ENCODE measurements at regions not wholly inside any gene's neighbourhood (a gene's known extent, or its start where the extent isn't known, plus 50 kb on each side); places are given as distances from the start of the nearest gene placed in this dataset.
"Not testable (repeated sequence)": the region's sequence is repeated elsewhere in the genome, so short reads cannot be mapped to it uniquely, and the experiment has no call there.

DNA sequence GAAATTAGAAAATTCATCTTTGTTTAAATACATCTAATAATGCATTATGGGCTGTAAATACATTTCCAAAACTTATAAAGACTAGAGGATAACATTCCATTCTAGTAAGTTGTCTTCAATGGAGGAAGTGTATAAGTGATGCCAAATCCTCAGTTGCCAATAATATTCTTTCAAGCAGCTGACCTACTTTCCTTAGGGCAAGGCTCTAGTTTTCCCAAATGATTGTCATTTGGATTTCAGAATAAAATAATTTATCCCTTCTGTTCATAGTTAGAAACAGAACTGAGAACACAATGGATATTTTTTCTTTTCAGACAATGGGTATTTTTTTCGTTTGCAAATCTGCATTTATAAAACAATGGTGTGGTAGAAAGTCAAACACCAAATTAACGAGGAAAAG lies 354.9 kb upstream of the ADAMTS5 start:
- Histone ChIP-seq H3K9ac (ENCODE audit: low read depth, low read length) (no peak overlapping the region), H3K27me3 (ENCODE audit: insufficient read depth, low read length) (no peaks in the 10 kb centered on the region), H3K4me3 (ENCODE audit: low read length) (no peak overlapping the region), H3K27ac (ENCODE audit: low read depth, low read length) (no peak overlapping the region), H3K4me1 (ENCODE audit: insufficient read depth, low read length) (peaks cover 5% of the 10 kb centered on the region), H3K36me3 (ENCODE audit: insufficient read depth, low read length) (no peaks in the 10 kb centered on the region), H3K9me3 (ENCODE audit: insufficient read depth, low read depth, low read length) (no peaks in the 10 kb centered on the region)
- 85% methylated on average over 2 of the region's 2 CpGs for WGBS

DNA sequence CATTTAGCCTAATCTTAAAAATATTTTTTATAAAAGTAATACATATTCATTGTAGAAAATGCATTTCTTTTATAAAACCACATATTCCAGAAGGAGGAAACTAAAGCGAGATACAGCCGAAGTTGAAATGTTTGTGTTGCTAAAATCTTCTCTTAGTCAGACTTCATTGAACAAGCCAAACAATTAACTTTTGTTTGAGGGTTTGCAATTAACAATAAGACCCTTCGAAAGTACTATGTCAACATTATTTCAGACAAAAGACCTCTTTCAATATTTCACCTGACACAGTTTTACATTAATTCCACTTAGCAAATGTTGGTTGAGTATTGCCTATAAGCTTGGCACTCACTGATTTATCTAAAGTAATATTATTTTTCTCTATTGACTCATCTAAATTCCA lies 354.0 kb upstream of the ADAMTS5 start:
- Histone ChIP-seq H3K27me3 (ENCODE audit: insufficient read depth, low read length) (no peaks in the 10 kb centered on the region), H3K9me3 (ENCODE audit: insufficient read depth, low read depth, low read length) (no peaks in the 10 kb centered on the region), H3K9ac (ENCODE audit: low read depth, low read length) (no peak overlapping the region), H3K27ac (ENCODE audit: low read depth, low read length) (no peak overlapping the region), H3K4me1 (ENCODE audit: insufficient read depth, low read length) (peaks cover 5% of the 10 kb centered on the region; the same call in 1 of the 2 replicates), H3K36me3 (ENCODE audit: insufficient read depth, low read length) (no peaks in the 10 kb centered on the region), H3K4me3 (ENCODE audit: low read length) (no peak overlapping the region)
- 95% methylated on average over 2 of the region's 3 CpGs for WGBS

DNA sequence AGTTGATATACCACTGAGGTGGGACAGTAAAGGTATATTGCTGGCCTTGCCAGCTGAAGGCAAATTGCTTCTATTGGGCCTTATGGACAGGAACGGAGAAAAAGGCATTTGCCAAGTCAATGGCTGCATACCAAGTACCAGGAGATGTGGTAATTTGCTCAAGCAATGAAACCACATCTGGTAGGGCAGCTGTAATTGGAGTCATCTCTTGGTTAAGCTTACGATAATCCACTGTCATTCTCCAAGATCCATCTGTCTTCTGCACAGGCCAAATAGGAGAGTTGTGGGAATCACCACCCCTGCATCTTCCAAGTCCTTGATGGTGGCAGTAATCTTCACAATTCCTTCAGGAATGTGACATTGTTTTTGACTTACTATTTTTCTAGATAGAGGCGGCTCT lies 350.7 kb upstream of the ADAMTS5 start:
- not testable (repeated sequence) for H3K4me3 ChIP-seq (ENCODE audit: low read length); H3K27me3 ChIP-seq (ENCODE audit: insufficient read depth, low read length); H3K9me3 ChIP-seq (ENCODE audit: insufficient read depth, low read depth, low read length); H3K36me3 ChIP-seq (ENCODE audit: insufficient read depth, low read length); H3K27ac ChIP-seq (ENCODE audit: low read depth, low read length); H3K9ac ChIP-seq (ENCODE audit: low read depth, low read length); H3K4me1 ChIP-seq (ENCODE audit: insufficient read depth, low read length)
- 97% methylated on average over 3 of the region's 3 CpGs for WGBS

DNA sequence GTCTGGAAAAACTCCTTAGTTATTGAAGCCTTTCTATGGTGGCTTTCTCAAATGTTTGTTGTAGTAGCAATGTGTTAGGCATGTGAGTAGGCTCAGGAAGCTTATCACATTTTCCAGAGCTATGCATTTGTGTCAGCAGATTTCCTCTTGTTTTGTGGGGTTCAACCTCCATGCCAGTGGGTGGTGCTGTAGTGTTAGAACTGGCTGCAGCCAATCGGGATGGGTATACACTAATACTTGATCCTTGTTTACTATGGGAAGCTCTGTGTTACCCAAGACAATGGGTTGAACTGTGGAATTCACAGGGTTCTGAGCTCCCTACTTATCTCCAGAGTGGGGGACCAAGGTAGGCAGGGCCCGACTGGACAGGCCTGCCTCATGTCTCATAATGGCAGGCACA lies 348.5 kb upstream of the ADAMTS5 start:
- Histone ChIP-seq H3K36me3 (ENCODE audit: insufficient read depth, low read length) (no peaks in the 10 kb centered on the region), H3K9me3 (ENCODE audit: insufficient read depth, low read depth, low read length) (0 out of 2 replicates have a peak, but pooled peaks cover under 1% of the 10 kb centered on the region), H3K4me3 (ENCODE audit: low read length) (no peak overlapping the region), H3K4me1 (ENCODE audit: insufficient read depth, low read length) (no peaks in the 10 kb centered on the region), H3K27ac (ENCODE audit: low read depth, low read length) (no peak overlapping the region), H3K9ac (ENCODE audit: low read depth, low read length) (no peak overlapping the region), H3K27me3 (ENCODE audit: insufficient read depth, low read length) (no peaks in the 10 kb centered on the region)
- WGBS, result 92% methylated on average over 2 of the region's 2 CpGs

DNA sequence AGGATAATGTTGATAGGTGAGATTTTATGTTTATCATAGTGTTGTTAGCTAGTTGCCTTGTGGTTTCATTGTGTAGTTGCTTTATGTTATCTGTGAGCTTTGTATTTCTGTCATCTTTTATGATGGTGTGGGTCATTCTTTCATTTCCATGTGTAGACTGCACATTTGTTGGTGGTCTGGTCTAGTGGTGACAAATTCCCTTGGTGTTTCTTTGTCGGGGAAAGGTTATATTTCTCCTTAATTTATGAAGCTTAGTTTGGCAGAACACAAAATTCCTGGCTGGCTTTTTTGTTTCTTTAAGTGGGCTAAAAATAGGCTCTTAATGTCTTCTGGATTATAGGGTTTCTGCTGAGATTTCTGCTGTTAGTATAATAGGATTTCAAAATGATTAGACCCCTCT lies 347.2 kb upstream of the ADAMTS5 start:
- Histone ChIP-seq H3K4me1 (ENCODE audit: insufficient read depth, low read length) (no peaks in the 10 kb centered on the region), H3K9me3 (ENCODE audit: insufficient read depth, low read depth, low read length) (0 out of 2 replicates have a peak, but pooled peaks cover 2% of the 10 kb centered on the region), H3K27ac (ENCODE audit: low read depth, low read length) (no peak overlapping the region), H3K9ac (ENCODE audit: low read depth, low read length) (no peak overlapping the region), H3K4me3 (ENCODE audit: low read length) (no peak overlapping the region), H3K36me3 (ENCODE audit: insufficient read depth, low read length) (no peaks in the 10 kb centered on the region), H3K27me3 (ENCODE audit: insufficient read depth, low read length) (no peaks in the 10 kb centered on the region)
- 90% methylated on average over 1 of the region's 1 CpG for WGBS

DNA sequence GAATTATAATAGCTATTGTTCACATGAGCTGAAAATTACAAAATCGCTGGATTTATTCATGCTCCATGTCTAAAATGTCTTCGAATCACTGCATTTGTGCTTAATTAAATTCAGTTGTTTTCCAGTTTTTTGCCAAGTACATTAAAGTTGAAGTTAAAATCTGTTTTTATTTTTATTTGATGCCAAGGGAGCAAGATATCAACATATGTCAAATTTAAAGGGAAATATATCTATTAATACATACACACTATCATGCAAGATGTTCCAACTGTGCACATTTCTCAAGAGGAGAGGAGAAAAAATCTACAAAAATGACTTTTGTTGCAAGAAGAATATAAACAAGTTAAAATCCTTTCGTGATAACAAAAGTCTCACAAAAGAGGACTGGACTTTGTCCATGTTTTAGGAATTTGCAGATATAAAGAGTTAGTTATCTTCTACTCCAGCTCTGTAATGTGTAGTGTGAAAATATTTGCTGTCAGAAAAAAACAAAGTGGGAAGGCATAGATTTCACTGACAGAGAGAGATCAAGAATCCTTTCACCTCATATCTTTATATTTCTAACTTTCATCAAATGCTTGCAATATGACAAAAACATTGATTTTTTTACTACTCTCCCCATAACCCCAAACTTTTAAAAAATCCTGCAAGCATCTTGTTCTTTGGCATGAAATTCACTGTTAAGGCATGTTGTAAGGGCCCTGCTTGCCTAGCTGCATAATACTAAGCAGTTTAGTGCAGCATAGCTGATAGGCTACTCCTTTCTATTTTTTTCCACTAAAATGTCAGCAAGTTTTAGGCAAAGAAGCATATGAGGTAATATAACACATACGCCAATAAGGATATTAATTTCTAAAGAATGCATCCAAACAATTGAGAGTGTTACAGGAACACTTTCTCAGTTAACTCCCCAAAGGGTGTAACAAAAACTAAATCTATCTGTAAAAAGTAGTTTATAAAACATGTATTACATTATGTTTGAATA lies 340.2 kb upstream of the ADAMTS5 start:
- H3K27me3 ChIP-seq (ENCODE audit: insufficient read depth, low read length), result no peaks in the 10 kb centered on the region
- no peaks in the 10 kb centered on the region for H3K36me3 ChIP-seq (ENCODE audit: insufficient read depth, low read length)
- 0 out of 2 replicates have a peak, but pooled peaks cover 2% of the 10 kb centered on the region for H3K9me3 ChIP-seq (ENCODE audit: insufficient read depth, low read depth, low read length)
- H3K9ac ChIP-seq (ENCODE audit: low read depth, low read length), result no peak overlapping the region
- no peak overlapping the region for H3K4me3 ChIP-seq (ENCODE audit: low read length)
- no peak overlapping the region for H3K27ac ChIP-seq (ENCODE audit: low read depth, low read length)
- H3K4me1 ChIP-seq (ENCODE audit: insufficient read depth, low read length), result no peaks in the 10 kb centered on the region
- 90% methylated on average over 3 of the region's 4 CpGs for WGBS

DNA sequence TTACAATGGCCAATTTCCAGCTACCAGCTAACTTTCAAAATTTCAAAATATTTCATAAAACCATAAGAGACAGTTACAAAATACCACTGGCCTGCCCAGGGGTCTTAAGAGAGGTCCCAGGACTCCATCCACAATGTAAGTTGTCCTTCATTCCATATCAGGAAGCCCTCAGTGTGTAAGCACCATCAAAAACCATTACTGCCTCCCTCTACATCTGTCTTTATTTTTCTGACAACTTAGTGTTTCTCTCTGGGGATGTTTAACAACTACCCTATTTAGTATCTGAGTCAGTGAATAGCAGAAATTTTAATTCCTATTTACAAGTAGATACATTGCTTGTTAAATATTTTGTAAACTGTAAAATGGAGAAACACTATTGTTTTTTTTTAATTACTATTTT lies 339.3 kb upstream of the ADAMTS5 start:
- H3K9me3 ChIP-seq (ENCODE audit: insufficient read depth, low read depth, low read length), result 0 out of 2 replicates have a peak, but pooled peaks cover 2% of the 10 kb centered on the region
- H3K27ac ChIP-seq (ENCODE audit: low read depth, low read length), result no peak overlapping the region
- H3K4me3 ChIP-seq (ENCODE audit: low read length), result no peak overlapping the region
- no peaks in the 10 kb centered on the region for H3K4me1 ChIP-seq (ENCODE audit: insufficient read depth, low read length)
- no peaks in the 10 kb centered on the region for H3K27me3 ChIP-seq (ENCODE audit: insufficient read depth, low read length)
- H3K36me3 ChIP-seq (ENCODE audit: insufficient read depth, low read length), result no peaks in the 10 kb centered on the region
- H3K9ac ChIP-seq (ENCODE audit: low read depth, low read length), result no peak overlapping the region

DNA sequence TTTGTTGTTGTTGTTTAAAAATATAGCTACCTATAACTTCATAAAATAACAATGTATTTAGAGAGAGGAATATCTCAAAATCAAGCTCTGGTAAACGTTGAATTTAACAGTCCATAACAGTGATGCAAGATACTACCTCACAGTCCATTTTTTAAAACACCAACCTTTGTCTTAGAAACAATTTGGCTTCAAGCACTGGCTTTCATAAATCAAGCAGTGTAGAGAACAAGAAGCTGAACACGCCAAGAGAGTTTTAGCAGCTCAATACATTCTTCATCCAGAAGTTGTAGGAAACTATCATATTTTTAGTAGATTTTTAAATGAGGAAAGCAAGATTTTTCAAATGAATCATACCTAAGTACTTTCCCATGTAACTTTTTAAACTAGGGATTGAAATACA lies 334.3 kb upstream of the ADAMTS5 start:
- no peaks in the 10 kb centered on the region for H3K4me1 ChIP-seq (ENCODE audit: insufficient read depth, low read length)
- no peak overlapping the region for H3K9ac ChIP-seq (ENCODE audit: low read depth, low read length)
- no peaks in the 10 kb centered on the region for H3K27me3 ChIP-seq (ENCODE audit: insufficient read depth, low read length)
- no peaks in the 10 kb centered on the region for H3K9me3 ChIP-seq (ENCODE audit: insufficient read depth, low read depth, low read length)
- H3K36me3 ChIP-seq (ENCODE audit: insufficient read depth, low read length), result no peaks in the 10 kb centered on the region
- H3K27ac ChIP-seq (ENCODE audit: low read depth, low read length), result no peak overlapping the region
- H3K4me3 ChIP-seq (ENCODE audit: low read length), result no peak overlapping the region
- WGBS, result 100% methylated on average over 1 of the region's 2 CpGs

DNA sequence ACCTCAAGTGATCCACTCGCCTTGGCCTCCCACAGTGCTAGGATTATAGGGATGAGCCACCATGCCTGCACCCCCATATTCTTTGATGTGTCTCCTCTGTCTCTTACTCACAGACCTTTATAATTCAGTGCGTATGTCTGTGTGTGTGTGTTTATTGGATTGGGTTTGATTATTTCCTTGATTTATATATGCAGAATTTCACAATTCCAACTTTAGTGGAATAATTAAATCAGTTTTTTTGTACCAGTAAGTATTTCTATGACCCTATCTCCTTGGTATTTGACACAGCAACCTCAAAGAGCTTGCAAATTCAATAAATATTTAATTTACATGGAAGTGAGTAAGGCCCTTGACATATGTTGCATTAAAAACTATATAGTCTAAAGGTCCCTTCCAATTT lies 333.9 kb upstream of the ADAMTS5 start:
- Histone ChIP-seq H3K9me3 (ENCODE audit: insufficient read depth, low read depth, low read length) (no peaks in the 10 kb centered on the region), H3K4me1 (ENCODE audit: insufficient read depth, low read length) (no peaks in the 10 kb centered on the region), H3K4me3 (ENCODE audit: low read length) (no peak overlapping the region), H3K27me3 (ENCODE audit: insufficient read depth, low read length) (no peaks in the 10 kb centered on the region), H3K9ac (ENCODE audit: low read depth, low read length) (no peak overlapping the region), H3K27ac (ENCODE audit: low read depth, low read length) (no peak overlapping the region), H3K36me3 (ENCODE audit: insufficient read depth, low read length) (no peaks in the 10 kb centered on the region)
- 100% methylated on average over 1 of the region's 2 CpGs for WGBS

DNA sequence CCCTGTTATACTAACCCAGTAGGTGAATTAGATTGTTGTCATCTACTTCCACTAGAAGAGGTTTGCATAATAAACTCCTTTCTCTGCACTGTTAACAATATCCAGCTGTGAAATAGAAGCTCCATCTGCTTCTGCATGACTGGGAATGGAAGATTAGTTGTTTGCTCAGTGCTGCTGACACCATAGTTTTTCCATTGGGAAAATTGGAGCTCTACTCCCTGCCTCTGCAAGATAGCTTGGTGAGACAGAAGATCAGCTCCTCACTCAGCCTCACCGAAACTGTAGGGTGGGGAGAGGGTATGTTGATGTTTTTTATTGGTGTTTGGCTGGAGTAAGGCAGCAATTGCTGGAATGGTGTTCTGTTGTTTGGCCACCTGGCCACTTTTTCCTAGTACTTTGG lies 331.6 kb upstream of the ADAMTS5 start:
- H3K27me3 ChIP-seq (ENCODE audit: insufficient read depth, low read length), result no peaks in the 10 kb centered on the region
- WGBS, result 100% methylated on average over 1 of the region's 1 CpG

DNA sequence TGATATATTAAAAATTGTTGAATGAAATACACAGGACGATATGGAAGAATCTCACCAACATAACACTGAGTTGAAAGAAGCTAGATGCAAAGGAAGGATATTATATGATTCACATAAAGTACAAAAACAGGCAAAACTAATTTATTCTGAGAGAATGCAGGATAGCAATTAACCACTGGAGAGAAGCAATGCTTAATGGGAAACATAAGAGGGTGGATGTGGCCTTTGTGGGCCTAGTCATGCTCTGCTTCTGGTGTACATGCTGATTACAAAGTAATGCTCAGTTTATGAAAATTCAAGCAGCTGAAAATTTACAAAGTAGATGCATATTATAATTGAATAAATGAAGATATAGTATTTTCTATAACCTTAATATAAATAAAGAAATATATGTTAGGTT lies 326.4 kb upstream of the ADAMTS5 start:
- Histone ChIP-seq H3K9ac (ENCODE audit: low read depth, low read length) (no peak overlapping the region), H3K4me1 (ENCODE audit: insufficient read depth, low read length) (no peaks in the 10 kb centered on the region), H3K36me3 (ENCODE audit: insufficient read depth, low read length) (no peaks in the 10 kb centered on the region), H3K27me3 (ENCODE audit: insufficient read depth, low read length) (no peaks in the 10 kb centered on the region), H3K9me3 (ENCODE audit: insufficient read depth, low read depth, low read length) (peaks cover 6% of the 10 kb centered on the region; the same call in 1 of the 2 replicates), H3K27ac (ENCODE audit: low read depth, low read length) (no peak overlapping the region), H3K4me3 (ENCODE audit: low read length) (no peak overlapping the region)
- WGBS, result 100% methylated on average over 1 of the region's 1 CpG

More for the DNA sequence above, 331.6 kb upstream of the ADAMTS5 start:
- Histone ChIP-seq H3K9ac (ENCODE audit: low read depth, low read length) (no peak overlapping the region), H3K36me3 (ENCODE audit: insufficient read depth, low read length) (no peaks in the 10 kb centered on the region), H3K27ac (ENCODE audit: low read depth, low read length) (no peak overlapping the region), H3K9me3 (ENCODE audit: insufficient read depth, low read depth, low read length) (no peaks in the 10 kb centered on the region), H3K4me1 (ENCODE audit: insufficient read depth, low read length) (no peaks in the 10 kb centered on the region), H3K4me3 (ENCODE audit: low read length) (no peak overlapping the region)
